Heart left ventricle (tissue), 13 donors: ENCODE measurements at regions not wholly inside any gene's neighbourhood (a gene's known extent, or its start where the extent isn't known, plus 50 kb on each side); places are given as distances from the start of the nearest gene placed in this dataset.

Experiments
- CTCF ChIP-seq, 12 donors: fragments of 200-600 bp; sonication (generic) in 4 of 12; IDR thresholded peaks; one replicate each; pipeline versions ENCODE4 v1.5.0 to v1.8.0; 2018 to 2022; ENCODE audit warnings: antibody characterized with exemption in 12 of 12, mild to moderate bottlenecking in 5 of 12
- POLR2A ChIP-seq, 2 donors: fragments of 450-650 bp; IDR thresholded peaks; one replicate each; pipeline ENCODE4 v1.6.1; 2017; ENCODE audit warnings: antibody characterized with exemption in 2 of 2, mild to moderate bottlenecking in 2 of 2, moderate library complexity in 2 of 2
- donor health status: ischemic (EF 13 %, LVEDD 7.1; RV severe dilation, severe dysfunction).
- donor health status: DM: no; HTN: yes; CAD: no.
- donor health status: DM: no; HTN: no; CAD: no.
- donor health status: ischemic (EF 25% LVEDD 6.9; RV normal size, moderate dysfunction).
- donor health status: ischemic (EF 25% LVEDD 5.7; RV mildly dilated, moderate dysfunction).
- donor health status: ischemic (EF 35%, LVEDD 5.7; RV mildly dilated, moderate dysfunction).
- donor health status: nonischemic (EF 11% LVEDD 7.7; RV severe dilation, severe dysfunction).
- donor health status: DM: yes; HTN: yes; CAD: no.
- donor health status: PGD.
- donor health status: ischemic (EF 29% LVEDD 5.4; RV normal size, mild dysfunction).
- donor health status: nonischemic (EF 23%, LVEDD 6.1; RV moderate dilation, normal function).

GRCh38 chr9:1460143-1460769 lies 410.1 kb downstream of the DMRT2 start:
- TF ChIP-seq CTCF (IDR thresholded peaks at IDR 0.05) (peak; percentile 13 to 42 (median 26)), POLR2A (IDR thresholded peaks at IDR 0.05) (no peak)
